DND-41 (cell line): ENCODE measurements at regions not wholly inside any gene's neighbourhood (a gene's known extent, or its start where the extent isn't known, plus 50 kb on each side); places are given as distances from the start of the nearest gene placed in this dataset.

Source experiments
- CTCF ChIP-seq: IDR thresholded peaks from 2 replicates; pipeline ENCODE4 v1.5.1; 2012; ENCODE audit warnings: borderline replicate concordance, low read length, moderate library complexity, mild to moderate bottlenecking; ENCODE audit not compliant: poor library complexity, severe bottlenecking; ENCODE audit errors: extremely low read depth
- EZH2 ChIP-seq: IDR thresholded peaks from 3 replicates; pipeline ENCODE4 v1.6.1; 2012; ENCODE audit warnings: borderline replicate concordance, low read depth, mild to moderate bottlenecking, moderate library complexity, low read length, inconsistent platforms; ENCODE audit not compliant: severe bottlenecking

DNA sequence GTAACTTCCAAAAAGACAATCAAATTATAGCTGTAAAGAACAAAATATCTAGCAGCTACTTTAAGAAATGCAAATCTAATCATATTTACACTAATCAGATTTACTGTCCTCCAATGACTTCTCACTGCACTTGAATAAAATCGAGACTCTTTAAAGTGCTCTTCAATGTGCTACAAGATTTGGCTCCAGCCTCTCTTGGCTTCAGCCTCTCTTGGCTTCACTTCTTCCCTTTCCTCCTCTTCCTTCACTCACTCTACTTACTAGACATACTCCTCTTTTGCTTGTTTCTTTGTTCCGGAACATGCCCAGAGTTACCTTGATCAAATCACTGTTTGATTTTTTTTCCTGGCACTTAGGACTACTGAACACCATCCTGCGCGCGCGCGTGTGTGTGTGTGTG is 495.4 kb downstream of the LMO7 start:
- TF ChIP-seq CTCF, result no peak
- no peak for TF ChIP-seq EZH2
